HT1080 (cell line): ENCODE measurements at regions not wholly inside any gene's neighbourhood (a gene's known extent, or its start where the extent isn't known, plus 50 kb on each side); places are given as distances from the start of the nearest gene placed in this dataset.

Source experiments
- DNase-seq: peaks from one replicate; pipeline ENCODE4 v3.0.0-alpha.2; 2015; ENCODE audit warnings: low read depth

DNA sequence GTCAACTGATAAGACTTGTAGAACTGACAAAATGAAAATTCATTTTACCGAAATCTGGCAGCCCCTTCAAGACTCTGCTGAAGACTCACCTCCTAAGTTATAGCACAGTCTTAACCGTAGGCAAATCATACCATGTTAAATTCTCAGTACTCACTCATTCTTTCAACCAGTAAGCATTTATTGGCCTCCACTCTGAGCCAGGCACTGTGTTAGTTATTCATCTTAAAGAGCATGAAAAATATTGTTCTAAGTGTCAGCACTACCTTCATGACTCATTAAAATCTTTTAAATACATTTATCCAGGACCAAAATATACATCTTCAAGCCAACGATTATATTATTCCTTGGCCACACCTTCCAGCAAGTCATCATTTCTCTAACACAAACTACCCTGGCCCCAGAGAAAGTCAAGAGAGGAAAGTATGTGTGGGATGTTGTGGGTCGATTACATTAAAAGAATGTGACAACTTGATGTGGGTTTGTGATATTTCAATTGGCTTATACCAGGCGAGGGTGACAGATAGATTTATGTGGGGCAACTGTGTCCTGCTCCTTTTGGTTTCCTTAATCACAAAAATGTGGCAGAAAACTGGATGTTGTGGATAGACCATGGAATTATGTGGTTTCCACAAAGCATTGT is 55.0 kb downstream of the TMEM30B start:
- DNase-seq: no peak

DNA sequence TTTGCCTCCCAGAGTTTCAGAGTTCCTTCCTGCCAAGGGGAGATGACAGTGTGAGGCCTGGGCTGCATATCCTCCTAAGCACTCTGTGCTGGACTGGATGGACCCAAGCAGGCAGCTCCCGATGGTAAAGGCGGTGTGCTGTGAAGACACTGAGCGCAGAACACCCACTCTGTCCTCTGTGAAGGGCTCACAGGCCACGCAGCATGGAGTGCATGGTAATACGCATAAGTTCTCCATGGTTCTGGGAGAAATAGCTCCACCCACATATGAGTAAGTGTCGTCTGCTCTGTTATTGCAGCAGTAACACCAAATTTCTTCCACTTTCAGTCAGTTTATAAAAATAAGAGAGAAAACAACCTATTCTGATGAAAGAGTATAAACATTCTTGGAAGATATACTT is 55.8 kb downstream of the TMEM30B start:
- DNase-seq: no peak

DNA sequence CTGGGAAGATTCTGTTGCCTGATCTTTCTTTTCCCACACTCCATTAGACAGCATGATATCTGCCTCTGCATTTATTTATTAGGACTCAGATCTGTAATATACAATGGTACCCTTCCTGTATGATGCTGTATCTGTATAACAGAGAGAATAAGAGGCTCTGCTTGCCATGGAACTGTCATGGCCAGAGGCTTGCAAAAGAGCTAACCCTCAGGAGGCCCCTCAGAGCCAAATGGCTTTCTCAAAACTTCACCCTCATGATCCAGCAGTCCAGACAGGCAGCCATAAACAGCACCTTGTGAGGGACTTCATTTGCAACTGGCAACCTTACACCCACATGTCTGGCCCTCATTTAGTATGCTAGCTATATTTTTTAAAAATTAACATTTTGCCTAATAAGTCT is 57.6 kb downstream of the TMEM30B start:
- no peak for DNase-seq

DNA sequence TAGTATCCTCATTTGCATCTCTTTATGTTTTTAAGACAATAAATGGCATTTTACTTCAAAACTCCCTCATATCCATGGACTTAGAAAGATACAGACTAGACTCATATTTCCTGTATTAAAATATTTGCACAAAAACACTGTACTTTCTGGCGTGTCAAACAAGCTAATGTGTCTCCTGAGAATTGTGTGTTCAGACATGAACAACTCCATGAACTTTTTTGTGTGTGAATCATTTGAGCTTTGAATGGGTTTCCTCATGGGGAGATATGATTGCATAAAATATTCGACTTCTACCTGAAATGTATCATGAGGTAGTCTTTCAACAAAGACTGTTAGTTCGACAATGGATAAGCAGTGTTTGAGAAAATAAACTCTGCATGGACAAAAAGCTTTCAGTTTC is 58.8 kb downstream of the TMEM30B start:
- DNase-seq: no peak

DNA sequence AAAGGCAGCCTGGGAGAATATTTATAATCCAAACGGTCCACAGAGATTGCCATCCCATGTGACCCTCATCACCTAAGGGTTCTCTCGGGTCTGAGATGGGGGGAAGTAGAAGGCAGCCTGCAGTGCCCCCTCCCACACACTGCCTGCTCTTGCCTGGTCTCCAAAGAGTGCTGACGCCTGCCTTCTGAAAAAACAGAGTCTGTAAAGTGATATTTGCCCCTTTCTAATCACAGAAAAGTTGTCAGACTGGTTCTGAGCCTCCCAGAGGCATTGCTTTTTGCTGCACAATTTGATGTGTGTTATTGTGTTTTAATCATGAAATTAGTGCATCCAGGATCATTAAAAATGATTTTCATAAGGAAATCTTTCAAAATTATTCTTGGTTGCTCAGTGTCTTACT is 59.2 kb downstream of the TMEM30B start:
- DNase-seq: no peak

DNA sequence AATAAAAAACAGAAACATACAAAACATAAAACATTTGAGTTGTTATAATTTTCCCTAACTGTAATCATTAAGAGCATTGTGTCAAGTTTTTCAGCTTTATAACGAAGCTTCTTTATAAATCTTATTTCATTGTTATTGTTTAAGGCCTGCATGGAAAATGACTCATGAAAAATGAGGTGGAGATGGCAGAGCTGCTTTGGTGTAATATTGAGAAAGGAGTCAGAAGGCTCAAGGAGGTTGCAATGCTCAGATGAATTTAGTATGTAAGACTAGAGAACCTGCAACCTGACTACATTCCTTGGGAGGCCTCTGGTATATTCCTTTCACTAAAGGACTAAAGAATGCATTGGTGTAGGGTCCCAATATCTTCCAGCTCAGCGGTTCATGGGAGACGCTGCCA is 61.5 kb downstream of the TMEM30B start:
- no peak for DNase-seq

DNA sequence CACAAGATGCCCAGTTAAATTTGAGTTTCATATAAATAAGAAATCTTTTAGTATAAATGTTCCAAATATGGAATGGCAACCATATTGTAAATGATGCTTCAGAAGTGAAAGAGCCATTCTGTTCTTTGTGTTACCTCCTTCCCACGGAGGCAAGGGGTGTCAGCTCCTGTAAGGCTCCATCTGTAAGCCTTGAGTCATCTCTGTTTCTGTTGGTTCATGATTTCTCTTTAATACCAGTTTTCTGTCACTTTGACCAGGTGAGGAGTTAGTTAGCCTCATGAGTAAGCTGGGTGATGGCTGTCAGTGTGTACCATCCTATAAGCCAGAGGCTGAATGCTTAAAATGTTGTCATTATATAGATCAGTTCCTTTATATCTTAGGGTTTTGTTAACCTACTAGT is 61.9 kb downstream of the TMEM30B start:
- no peak for DNase-seq

DNA sequence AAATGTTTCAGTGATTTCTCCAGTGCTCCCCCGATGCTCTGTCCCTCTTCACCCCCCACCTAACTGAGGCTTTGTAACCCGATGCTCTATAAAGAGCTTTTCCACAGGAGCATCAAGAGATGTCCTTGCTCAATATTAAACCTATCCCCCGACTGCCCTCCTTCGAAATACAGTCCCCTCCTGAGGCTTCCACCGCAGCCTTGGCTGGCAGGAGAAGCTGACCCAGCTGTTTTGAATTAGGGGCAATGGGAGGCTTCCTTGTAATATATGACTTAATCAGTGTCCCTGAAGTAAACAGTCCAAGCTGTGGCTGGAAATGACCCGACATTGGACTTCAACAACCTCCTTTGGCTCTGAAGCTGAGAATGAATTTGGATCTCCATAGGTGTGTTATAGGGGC is 62.4 kb downstream of the TMEM30B start:
- no peak for DNase-seq

DNA sequence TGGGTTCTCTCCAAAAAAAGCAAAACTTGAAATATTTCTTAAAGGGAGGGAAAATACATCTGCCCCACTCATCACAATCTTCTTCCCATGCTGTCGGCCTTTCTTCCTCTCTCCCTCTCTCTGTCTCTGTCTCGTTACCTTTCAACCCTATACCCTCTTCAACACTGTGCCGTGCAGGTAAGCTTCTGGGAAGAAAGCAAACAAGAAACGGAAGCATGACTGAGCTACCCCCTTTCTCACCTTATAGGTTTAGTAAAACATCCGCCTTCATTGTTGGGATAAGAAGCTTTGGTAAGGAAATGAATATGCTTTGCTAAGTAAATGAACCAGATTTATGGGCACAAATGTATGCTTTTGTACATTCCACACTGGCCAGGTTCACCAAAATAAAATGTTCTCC is 63.0 kb downstream of the TMEM30B start:
- DNase-seq: no peak

DNA sequence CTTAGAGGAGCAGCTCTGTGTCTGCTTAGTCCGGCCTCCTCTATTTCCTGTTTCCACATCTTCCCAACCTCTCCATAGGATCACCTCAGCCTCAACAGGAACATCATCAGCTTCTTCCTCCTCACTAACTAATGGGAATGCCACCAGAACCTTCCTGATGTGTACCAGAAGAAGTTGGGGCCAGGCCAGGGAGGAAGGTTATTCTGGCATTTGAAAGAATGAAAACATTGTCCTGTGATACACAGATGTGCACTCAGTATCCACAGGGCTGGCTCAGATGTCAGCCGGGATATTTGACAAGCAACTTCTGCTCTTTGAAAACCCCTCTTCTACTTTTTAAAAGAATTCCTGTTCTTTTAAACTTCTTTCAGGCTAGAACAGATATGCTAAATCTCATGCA is 63.6 kb downstream of the TMEM30B start:
- no peak for DNase-seq

DNA sequence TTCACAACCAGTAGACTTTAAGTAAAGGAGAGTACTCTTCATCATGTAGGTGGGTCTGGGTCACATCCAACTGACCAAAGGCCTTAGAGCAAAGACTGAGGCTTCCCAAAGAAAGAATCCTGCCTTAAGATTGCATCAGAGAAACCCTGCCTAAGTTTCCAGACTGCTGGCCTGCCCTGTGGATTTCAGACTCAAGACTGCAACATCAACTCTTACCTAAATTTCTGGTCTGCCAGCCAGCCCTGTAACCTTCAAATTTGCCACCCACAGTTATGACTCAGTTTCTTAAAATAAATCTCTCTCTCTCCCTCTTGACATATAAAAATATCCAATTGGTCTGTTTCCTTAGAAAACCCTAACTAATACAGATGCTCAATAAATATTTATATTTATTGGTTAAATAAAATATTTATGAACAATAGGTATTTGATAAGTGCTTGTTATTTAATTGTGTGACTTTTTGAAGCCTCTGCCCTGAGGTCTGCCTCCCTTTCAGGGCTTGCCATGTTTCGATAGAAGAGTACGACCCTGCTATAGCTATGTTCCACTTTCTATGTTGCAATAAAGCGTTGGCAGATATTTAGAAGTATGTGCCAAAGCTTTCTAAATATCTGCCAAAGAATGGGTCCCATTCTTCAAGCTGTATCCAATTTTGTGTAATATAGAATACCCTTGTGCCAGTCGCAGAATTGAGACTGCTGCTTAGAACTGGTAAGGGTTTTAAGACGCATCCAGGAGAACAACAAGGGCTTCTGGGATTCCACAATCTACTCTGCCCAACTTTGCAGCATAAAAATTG is 65.7 kb downstream of the TMEM30B start:
- no peak for DNase-seq

DNA sequence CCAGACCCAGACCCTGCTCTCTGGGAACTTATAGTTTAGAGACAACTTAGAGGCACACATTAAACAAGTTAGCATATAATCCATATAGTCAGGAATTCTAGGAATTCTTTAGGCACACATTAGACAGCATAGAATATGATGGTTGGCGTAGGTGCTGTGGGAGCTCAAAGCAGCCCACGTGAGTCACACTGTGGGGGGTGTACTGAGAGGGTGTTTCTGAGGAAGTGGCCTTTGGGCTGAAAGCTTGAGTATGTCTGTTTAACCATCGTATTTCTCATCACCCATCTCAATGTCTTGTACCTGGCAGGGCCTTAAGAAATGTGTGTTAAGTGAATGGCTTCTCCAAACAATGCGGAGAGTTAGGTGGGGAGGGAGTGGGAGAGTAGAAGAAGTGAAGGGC is 67.2 kb downstream of the TMEM30B start:
- peak; percentile 23 for DNase-seq

DNA sequence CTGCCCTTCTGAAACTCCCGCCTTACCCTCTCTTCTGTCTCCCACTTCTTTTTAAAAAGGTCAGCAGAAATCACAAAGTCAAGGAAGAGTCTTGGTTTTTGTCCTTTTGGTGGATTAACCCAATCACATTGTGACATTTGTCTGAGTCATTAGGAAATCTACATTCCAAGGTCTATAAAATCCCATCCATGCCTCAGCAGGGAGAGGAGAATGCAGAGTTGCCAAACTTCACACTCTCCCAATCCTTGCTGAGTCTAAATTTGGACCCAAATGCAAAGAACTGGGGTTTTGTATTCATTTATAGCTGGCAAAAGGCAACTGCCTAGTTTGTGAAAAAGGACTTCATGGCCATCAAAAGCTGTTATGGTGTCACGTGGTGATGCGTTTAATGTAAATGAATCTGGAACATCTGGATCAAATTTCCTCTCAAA is 67.9 kb downstream of the TMEM30B start:
- peak; percentile 28 for DNase-seq

DNA sequence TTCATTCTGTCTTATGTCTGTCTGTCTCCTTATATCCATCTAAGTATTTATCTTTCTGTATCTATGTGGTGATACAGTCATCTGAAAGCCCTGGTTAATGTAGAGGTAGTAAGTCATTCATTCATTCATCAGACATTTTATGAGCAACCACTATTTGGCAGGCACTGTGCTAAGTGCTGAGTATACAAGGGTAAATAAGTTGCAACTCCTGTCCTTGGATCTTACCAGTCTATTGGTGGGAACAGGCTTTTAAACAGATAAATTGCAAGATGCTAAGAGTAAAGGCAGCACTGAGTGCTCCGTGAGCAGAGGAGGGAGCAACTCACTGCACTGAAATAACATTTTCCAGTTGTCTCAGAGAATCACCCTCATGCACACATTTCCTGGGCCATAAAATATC is 68.6 kb downstream of the TMEM30B start:
- DNase-seq: no peak

DNA sequence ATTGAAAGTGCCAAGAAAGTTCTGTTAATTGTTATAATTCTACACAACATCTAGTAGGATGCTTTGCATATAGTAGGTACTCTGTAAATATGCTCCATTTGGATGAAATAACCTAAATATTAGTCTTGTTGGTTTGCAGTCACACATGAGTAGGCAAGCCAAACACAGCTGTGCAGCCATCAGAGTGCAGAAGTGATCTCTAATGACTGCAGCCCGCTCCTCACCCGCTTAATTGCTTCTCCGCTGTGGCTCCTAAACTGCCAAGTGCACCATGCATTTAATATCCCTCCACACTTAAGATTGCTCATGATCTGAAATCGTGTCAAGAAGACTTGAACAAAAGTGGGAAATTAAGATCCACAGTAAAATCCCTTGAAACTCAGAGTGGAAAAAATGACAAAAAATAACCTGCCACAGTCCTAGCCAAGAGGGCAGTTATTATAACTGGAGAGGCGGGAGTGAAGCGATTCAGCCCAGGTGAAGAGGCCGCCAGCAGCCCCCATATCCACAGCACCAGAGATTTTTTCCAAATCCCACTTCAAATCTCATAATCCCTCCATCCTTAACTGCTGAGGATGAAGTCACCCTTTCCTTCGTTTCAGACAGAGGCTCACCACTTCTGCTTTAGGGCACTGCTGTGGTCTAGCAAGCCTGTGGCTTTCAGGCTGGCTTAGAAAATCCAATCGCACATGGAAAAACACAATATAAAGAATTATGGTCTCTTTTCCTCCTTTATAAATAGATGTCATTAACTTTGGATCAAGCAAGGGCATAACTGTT is 69.5 kb downstream of the TMEM30B start:
- DNase-seq: no peak

DNA sequence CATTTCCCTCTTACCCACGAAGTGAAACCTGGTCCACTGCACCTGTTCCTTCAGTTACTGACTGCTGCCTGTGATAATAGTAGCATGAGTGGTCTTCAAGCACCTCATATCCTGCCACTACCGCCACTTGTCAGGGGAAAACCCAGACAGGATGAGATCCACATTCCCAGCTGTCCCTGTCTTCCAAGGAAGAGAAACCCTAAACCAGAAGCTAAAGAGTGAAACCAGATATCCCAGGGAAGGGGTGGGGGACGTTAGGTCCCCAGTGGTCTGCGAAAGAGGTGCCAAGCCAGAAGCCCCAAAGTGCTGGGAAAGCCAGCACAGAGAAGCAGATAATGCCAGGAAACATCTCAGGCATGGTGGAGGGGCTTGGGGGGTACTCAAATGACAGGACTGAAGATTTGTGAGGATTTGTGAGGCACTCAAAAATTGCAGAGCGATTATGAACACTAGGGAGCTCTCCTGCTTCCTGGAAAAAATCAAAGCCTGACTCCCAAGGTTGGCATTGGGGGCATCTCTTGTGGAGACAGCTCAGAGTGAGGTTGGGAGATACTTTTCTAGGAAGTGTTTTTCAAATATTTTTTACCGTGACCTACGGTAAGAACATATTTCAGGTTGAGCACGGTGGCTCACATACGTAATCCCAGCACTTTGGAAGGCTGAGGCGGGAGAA is 77.9 kb downstream of the TMEM30B start:
- DNase-seq: peak; percentile 27

DNA sequence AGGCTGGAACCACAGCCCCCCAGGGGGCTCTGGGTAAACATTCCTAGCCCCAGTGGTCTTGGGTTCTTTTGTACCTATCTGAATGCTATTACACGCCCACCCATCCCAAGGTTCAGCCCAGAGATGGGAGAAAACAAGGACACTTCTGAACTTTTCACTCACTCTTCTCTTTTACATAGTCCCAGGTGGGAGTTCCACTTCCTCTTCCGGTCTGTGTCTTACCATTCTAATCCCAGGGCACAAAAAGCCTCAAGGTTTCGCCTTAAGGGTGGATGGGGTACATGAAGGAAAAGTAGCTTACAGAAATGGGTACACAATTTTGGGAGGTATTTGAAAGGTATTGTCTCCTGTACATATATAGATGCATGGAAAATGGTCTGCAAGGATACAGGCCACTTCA is 79.0 kb downstream of the TMEM30B start:
- no peak for DNase-seq

DNA sequence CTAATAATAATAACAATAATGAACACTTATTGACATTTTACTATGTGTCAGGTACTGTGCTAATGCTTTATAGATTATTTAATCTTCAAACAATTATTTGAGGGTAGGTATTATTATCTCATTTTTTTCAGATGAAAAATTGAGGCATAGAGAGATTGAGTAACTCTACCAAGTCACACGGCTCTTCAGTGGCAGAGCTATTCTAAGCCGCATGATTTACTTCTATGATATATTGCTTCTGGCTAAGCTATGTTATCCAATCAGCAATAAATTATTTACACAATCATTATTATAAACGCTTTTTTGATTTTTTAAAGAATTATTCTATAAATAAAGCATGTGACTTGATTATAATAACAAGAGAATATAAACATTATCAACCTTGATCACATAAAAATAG is 80.0 kb downstream of the TMEM30B start:
- no peak for DNase-seq

DNA sequence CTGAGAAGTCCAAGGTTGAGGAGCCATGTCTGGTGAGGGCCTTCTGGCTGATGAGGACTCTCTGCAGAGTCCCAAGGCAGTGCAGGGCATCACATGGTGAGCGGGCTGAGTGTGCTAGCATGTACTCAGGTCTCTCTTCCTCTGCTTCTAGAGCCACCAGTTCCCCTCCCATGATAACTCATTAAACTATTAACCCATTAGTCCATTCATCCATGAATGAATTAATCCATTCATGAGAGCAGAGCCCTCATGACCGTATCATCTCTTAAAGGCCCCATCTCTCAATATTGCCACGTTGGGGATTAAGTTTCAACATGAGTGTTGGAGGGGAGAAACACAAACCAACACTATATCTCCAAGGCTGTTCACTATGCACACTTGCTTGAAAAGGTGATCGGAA is 83.7 kb downstream of the TMEM30B start:
- no peak for DNase-seq

DNA sequence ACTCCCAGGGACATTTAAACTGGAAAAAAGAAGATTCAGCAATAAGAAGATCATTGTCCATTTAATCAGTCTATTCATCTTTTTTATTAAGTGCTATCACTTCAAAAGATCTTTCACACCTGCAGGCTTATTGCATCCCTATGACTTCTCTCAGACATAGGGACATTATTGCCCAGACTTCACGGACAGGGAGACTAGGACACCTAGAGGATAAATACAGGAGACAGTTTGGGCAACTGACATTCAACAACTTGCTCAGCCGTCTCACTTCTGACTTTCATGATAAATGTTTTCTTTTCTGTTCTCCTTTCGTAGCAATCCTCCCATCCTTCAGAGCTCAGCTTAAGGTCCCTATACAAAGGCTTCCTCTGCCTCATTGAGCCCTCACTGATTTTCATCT is 84.3 kb downstream of the TMEM30B start:
- peak; percentile 33 for DNase-seq

DNA sequence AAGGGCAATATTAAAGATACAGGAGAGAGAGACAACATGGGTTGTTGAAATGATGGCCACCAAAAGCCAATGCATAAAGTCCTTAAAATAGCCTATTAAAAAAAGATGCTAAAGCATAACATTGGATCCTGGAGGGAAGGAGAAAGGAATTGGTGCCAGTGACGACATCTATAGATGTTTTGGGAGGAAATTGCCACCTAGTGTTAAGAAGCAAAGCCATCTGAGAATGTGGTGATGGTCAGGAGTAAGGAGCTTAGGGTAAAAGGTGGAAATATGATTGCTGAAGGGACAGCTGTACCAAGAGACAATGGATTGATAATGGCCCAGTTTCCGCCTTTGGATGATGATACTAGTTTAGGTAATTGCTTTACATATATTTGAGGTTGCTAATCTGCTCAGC is 85.1 kb downstream of the TMEM30B start:
- DNase-seq: peak; percentile 43

DNA sequence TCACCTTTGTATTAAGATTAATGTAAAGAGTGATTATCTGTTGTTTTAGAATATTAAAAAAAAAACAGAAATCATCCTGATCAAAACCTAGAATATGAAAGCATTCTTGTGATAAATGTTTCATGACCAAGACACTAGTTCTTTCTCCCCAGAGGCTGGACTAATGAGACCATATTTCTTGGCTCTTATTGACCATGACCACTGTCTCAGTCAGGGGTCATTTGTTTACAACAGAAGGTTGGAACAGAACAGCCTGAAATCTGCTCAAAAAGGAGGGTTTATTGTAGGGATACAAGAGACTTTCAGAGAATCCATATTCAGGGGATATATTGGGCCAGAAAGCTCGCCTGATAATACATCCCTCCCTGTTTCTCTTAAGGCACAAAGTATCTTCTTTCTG is 87.7 kb downstream of the TMEM30B start:
- DNase-seq: no peak
